Panc1 (cell line): ENCODE measurements at regions not wholly inside any gene's neighbourhood (a gene's known extent, or its start where the extent isn't known, plus 50 kb on each side); places are given as distances from the start of the nearest gene placed in this dataset.

ENCODE experiments used
- POLR2AphosphoS5 ChIP-seq: IDR thresholded peaks from 2 replicates; pipeline ENCODE4 v1.6.1; 2012; ENCODE audit warnings: mild to moderate bottlenecking, low read depth, low read length, moderate library complexity
- SIN3A ChIP-seq: IDR thresholded peaks from 2 replicates; pipeline ENCODE4 v1.6.1; 2012; ENCODE audit warnings: low read depth, mild to moderate bottlenecking, low read length, moderate library complexity, borderline replicate concordance; ENCODE audit not compliant: insufficient read depth
- TF ChIP-seq, protein P1 (sequence below): fragments of 450-650 bp; IDR thresholded peaks from 2 replicates; pipeline ENCODE4 v1.5.1; 2017; ENCODE audit warnings: mild to moderate bottlenecking

GRCh38 chrX:145687707-145688106 is 129.9 kb upstream of the SLITRK2 start:
- TF ChIP-seq, protein P1, sequence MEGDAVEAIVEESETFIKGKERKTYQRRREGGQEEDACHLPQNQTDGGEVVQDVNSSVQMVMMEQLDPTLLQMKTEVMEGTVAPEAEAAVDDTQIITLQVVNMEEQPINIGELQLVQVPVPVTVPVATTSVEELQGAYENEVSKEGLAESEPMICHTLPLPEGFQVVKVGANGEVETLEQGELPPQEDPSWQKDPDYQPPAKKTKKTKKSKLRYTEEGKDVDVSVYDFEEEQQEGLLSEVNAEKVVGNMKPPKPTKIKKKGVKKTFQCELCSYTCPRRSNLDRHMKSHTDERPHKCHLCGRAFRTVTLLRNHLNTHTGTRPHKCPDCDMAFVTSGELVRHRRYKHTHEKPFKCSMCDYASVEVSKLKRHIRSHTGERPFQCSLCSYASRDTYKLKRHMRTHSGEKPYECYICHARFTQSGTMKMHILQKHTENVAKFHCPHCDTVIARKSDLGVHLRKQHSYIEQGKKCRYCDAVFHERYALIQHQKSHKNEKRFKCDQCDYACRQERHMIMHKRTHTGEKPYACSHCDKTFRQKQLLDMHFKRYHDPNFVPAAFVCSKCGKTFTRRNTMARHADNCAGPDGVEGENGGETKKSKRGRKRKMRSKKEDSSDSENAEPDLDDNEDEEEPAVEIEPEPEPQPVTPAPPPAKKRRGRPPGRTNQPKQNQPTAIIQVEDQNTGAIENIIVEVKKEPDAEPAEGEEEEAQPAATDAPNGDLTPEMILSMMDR, result no peak
- TF ChIP-seq SIN3A (no peak), POLR2AphosphoS5 (no peak)
